ENCODE measurements at regions not wholly inside any gene's neighbourhood (a gene's known extent, or its start where the extent isn't known, plus 50 kb on each side); places are given as distances from the start of the nearest gene placed in this dataset.

DNA sequence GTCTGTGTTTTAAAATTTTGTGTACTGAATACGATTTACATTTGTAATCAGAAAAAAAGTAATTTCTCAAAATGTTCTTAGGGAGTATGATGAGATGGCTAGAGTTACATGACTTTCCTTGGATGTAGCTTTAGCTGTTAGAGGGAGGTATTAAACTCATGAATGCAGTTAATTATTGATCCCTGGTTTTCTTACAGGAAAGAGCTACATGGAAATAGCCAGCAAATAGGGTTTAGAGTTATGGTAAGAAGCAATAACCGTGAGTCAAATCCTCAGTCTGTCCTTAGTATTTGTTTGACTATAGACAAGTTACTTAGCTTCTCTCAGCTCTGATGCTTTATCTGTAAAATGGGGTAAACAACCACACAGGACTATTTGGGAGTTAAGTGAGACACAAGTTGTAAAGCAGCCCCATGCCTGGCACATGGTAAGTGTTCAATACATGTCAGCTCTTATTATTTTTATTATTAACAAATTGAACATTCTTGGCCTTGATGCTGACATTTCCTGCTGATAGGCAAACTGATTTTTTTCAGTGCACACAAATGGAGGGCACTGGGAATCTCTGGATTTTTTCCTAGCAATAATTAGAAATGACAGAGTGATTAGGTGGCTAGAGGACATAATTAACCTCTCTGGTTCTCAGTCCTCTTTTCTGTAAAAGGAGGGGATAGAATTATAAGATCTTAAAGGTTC, 204.5 kb upstream of the PHYHIPL start:
- DNase-seq: no peak

DNA sequence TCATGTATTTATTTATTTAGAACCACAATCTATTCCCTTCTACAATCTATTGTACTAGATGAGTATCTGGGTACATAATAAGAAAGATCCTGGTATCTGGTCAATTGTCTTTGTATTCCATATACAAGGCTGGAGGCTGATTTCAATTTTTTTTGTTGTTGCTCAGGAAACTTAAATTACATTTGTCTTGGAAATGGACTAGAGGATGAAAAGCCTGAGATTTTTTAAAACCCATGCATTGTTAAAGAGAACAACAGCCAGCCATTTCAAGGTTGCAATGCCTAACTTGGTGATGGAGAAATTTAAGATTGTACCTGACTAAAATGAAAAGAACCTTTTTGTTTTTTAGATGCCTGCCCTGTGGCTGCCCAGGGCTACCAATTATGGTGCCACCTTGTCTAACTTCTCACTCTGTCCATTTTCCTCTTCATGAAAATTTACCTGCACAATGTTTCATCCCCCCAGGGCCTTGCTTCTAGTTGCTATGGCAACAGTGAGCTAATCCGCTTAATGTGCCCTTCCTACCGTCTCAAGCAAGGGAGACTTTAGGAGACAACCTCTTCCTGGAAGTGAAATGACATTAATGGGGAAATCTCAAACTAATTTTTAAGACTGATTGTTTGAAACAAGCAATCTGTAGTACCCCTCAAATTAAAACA, 203.7 kb upstream of the PHYHIPL start:
- no peak for DNase-seq

DNA sequence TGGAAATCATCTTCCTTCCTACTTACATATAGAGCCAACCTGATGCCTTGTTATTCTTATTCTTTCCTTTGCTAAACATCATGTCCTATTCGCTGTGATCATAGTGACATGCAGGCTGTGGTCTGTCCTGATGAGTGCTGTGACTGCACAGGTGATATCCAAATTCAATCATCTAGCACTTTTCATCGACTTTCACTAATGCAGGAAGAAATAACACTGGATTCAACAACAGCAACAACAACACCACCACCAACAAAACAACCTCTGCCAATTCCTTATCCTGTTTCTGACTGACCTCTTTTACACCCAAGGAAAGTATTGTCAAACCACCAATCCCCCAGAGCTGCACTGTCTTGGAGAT, 203.2 kb upstream of the PHYHIPL start:
- DNase-seq: no peak

DNA sequence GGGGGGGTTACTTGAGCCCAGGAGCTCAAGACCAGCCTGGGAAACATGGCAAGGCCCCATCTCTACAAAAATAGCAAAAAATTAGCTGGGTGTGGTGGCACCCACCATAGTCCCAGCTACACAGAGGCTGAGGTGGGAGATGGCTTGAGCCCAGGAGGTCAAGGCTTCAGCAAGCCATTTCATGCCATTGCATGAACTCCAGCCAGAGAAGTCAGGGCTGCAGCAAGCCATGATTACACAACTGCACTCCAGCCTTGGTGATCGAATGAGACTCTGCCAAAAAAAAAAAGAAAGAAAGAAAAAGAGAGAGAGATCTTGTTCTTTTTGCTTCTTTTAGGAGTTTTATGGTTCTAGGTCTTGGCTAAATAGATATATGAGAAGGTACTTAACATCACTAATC, 200.2 kb upstream of the PHYHIPL start:
- no peak for DNase-seq

DNA sequence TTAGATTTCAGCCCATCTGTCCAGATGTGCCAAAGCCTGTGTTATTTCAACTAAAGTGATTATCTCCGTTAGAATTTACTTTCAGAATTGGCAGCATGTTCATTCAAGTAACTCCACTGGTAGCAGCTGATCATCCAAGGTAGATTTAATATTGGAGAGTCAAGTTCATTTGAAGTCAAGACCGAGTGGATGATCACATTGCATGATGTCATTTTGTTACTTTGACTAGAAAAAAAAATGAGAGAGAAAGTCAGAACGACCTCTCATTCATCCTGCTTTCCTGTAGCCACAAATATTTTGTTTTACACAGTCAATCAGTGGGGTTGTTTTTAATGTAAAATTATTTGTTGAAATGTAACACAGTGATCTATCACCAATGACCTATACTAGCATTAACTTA, 196.7 kb upstream of the PHYHIPL start:
- no peak for DNase-seq

DNA sequence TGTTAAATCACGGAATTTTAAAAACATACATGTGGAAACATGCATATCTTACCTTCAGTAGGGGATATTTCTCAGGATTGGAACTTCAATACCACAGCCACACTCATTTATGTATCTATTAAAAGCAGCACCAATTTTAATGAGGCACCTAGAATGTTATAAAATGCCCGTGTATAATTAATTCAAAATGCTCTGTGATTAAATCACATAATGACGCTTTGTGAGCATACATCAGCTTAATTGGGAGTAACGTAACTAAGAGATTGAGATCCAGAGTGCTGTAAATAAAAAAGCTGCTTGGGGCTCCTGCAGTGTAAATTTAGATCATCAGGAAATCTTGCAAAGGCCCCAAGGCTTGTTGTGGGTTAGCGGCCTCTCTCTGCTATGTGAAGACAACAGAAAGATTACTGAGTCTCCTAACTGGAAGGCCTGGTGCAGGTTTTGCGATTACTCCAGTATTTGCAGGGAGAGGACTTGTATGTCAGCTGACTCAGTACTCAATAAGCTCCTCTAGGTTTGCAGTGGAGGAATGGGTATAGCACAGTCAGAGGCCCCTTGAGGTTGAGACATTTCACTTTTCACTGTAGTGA, 195.5 kb upstream of the PHYHIPL start:
- no peak for DNase-seq

DNA sequence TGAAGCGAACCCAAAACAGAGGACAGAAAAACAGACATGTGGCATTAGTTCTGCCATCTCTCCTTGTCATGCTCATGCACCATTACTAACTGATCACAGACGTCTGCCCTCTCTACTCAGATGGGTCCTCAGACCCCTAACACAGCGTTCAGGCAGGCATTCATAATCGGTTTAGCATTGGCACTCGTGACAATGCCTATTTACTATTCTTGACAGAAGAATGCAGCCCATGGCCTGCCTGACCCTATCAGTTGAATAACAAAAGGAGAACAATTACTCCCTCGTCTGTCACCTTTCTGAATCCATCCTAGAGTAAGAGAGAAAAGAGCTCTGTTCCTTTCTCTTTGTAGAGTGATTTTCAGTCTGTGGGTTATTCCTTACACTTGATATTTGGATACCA, 194.6 kb upstream of the PHYHIPL start:
- DNase-seq: no peak

DNA sequence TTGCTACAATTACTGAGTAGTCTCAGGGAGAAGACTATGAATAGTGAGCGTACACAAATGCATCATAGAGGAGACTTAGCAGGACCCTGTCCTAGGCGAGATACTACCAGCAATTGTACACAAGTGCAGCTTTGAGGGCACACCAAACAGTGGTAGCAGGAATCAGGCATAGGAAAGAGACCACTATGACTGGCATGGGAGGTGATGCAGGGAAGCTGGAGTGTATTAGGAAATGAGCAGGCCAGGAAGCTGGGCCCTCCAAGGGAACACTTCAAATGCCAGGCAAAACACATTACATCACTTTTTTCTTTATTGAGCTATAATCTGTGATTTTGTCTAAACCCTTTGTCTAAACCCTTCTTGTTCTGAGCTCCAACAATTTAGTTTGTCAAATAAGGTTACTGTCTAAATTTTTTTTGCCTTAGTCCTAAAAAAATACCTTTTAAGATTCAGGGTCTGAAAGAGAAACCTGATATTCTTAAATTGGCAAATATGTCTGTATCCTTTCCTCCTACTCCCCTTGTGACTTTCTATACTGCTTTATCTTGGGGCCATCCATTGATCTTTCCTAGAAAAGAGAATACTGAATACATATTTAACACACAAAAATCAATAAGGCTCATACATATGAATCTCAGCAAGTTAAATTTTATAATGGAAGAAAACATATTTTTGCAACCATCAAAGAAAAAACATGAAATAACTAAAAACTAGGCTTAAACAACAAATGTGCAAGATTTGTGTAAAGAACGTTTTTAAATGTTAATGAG, 193.8 kb upstream of the PHYHIPL start:
- no peak for DNase-seq

DNA sequence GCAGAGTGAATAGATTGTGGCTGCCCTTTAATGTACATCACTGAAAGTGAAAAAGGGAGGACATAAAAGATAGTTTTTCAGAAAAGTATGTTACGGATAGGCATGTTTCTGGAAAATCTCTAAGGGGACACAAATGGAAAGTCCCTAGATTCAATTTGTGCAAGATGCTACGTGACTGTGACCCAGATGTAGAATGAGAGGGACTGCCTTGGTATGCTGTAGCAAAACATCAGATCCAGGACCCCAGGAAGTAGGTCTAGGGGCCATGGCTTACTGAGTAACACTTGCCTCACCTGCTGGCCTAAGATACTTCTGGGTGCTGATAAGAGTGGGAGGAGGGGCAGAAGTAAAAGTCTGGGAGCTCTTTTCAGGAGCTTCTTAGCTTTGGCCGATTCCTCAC, 191.2 kb upstream of the PHYHIPL start:
- DNase-seq: no peak

DNA sequence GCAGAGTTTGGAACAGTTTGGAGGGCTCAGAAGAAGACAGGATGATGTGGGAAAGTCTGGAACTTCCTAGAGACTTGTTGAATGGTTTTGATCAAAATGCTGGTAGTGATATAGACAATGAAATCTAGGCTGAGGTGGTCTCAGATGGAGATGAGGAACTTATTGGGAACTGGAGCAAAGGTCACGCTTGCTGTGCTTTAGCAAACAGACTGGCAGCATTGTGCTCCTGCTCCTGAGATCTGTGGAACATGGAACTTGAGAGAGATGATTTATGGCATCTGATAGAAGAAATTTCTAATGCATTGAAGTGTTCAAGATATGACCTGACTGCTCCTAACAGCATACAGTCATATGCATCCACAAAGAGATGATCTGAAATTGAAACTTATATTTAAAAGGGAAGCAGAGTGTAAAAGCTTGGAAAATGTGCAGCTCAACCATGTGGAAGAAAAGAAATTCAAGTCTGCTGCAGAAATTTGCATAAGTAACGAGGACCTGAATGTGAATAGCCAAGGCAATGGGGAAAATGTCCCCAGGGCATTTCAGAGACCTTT, 186.9 kb upstream of the PHYHIPL start:
- DNase-seq: no peak

DNA sequence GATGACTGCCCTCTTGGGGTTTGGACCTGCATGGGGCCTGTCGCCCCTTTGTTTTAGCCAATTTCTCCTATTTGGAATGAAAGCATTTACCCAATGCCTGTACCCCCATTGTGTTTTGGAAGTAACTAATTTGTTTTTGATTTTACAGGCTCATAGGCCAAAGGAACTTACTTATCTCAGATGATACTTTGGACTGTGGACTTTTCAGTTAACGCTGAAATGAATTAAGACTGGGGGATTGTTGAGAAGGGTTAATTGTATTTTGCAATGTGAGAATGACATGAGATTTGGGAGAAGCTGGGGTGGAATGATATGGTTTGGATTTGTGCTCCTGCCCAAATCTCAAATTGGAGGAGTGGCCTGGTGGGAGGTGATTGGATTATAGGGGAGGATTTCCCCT, 185.8 kb upstream of the PHYHIPL start:
- no peak for DNase-seq

DNA sequence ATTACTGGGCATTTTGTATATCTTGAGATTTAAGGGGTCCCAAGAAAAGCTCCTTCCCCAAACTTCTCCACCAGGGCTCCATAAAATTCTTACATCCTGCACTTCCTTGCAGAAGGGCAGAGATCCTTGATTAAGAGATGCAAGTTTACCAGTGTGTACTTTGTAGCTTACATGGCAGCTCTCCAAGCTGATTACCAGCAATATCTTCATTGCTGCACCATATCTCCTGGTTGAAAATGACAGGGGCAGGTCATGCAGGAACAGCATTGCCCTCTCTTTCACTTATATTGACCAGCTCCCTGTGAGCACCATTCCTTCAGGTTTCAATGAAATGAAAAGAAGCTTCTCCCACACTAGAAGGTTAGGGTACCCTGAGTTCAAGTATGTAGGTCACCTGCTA, 184.6 kb upstream of the PHYHIPL start:
- no peak for DNase-seq

DNA sequence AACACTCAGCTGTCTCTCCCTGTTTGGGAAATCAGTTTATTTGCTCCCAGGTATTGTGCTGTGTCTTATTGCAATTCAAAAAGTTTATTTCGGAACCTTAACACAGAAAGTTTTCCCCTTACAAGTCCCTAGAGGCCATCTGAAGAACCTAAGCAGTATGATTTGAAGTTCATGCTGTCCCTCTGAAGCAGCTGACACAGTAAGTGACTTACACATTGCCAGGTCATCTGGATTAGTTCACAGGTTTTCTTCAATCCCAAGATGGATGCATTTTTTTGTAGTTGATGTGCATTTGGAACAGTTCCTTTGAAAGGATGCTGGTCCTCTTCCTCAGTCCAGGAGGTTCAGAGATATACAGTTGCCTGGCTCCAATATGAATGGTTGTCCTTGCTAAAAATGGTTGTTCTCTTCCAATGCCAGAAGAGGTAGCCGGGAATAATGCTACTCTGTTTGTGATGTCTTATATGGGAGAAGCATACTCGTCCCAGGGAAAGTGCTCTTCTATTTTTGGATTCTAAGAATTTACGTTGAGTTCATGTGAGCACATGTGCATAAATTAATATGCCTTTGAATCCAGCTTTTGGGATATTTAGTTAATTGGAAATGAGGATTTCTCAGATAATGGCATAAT, 183.5 kb upstream of the PHYHIPL start:
- no peak for DNase-seq

DNA sequence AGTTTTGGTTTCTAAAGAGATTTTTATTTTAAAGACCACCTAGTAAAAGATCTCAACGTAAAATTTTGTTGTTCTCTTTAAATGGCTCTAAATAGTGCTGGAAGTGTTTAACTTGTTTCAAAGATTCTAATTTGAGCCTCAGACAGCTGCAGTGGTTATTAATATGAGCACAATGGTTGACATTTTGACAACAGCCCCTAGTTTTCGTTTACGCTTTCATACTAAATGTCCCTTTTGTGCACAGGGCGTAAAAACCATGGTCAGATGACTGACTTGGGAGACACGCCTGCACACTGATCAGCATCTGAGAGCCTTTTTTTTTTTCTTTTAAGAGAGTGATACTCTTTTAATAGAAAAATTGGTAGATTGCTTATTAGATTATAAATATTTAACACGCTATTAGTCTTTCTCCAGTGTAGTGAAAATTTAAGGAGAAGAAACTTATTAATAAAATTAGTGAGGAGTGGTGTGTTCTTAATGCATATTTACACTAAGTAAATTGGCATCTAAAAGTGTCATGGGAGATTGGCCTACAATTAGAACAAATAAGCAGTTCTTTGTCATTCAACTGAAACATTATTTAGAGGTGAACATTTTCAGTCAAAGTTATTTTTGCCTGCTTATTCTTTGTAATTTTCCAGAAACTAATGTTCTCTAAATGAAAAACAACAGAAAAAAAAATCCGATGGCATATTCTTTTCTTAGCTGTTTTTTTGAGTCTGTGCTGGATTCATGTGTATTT, 182.8 kb upstream of the PHYHIPL start:
- no peak for DNase-seq

DNA sequence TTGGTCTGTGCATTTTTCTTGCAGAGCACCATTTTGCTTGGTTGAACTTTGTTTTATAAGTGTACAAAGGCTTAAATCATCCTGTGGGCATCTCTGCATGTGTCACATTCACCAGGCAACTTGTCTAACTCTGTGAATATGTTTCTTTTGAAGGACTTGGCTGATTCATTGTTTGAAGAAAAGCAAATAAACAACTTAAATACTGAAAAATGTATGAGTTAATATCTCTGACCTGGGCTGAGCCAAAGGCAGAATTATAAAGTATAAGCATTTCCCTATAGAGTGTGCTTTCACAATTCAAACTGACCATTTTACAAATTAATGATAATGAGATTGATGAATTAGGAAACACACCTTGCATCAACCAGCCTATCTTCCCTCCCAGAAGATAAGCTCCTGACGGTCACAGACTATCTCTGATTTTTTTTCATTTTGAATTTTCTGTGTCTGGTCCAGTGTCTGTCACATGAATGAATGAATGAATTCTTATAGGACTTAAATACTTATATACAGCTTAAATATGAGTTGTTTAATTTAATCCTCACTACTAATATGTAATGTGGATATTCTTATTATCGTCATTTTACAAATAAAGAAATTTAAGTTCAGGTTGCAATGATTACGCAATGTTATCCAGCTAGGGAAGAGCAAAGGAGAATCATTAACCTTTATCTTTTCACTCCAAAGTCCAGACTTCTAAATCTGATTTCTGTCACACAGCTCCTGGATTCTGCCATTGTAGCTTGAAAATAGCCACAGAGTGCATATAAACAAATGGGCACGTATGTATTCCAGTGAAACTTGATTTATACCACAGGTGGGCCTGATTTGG, 182.0 kb upstream of the PHYHIPL start:
- no peak for DNase-seq

DNA sequence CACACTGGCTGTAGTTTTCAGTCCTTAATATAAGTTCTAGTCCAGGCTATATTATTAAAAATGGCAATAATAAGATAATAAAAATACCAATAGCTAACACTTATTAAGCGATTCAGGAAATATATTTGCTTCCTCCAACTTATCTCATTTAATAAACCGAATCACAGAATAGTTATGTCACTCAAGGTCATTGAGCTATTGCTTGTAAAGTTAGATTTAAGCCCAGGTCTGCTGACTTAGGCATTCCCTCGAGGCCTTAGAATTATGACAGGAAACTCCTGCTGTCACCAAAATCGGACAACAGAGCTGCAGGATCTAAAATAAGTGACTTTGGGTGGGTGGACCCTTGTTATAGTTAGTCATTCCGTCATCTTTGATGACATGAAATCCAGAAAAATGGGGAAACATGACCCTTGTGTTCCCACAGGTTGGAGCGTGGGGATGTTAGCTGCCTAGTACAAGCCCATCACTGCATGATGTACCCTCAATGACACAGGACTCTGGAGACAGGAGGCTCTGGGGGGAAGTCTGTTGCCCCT, 181.3 kb upstream of the PHYHIPL start:
- no peak for DNase-seq

DNA sequence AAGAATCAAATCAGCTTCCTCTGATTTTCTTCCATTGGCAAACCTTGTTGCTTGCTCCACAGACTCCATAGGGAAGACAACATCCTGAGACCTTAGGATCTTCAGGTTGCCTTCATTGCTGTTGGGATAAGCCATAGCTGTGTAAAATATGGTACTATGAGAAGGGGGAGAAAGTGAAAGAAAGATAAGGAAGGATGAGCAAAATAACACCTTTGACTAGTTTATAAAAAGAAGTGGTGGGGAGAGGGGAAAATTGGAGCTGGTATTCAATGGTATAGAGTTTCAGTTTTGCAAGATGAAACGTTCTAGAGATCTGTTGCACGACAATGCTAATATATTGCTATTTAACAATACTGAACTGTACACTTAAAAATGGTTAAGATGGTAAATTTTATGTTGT, 180.4 kb upstream of the PHYHIPL start:
- DNase-seq: no peak

DNA sequence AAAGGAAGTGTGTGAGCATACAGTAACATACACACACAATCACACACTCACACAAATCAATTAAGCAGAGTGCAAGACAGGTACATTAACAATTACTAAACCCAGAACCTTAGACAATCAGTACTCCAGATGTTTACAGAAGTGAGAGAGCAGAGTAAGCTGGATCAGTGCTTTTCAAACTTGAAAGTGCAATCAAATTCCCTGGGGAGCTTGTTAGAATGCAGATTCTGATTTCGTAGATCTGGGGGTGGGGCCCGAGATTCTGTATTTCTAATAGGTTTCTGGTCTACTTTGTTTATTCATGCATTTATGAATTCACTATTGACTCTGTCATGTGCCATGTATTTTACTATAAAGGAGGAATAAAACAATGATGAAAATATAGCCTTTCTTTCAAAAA, 179.6 kb upstream of the PHYHIPL start:
- no peak for DNase-seq

DNA sequence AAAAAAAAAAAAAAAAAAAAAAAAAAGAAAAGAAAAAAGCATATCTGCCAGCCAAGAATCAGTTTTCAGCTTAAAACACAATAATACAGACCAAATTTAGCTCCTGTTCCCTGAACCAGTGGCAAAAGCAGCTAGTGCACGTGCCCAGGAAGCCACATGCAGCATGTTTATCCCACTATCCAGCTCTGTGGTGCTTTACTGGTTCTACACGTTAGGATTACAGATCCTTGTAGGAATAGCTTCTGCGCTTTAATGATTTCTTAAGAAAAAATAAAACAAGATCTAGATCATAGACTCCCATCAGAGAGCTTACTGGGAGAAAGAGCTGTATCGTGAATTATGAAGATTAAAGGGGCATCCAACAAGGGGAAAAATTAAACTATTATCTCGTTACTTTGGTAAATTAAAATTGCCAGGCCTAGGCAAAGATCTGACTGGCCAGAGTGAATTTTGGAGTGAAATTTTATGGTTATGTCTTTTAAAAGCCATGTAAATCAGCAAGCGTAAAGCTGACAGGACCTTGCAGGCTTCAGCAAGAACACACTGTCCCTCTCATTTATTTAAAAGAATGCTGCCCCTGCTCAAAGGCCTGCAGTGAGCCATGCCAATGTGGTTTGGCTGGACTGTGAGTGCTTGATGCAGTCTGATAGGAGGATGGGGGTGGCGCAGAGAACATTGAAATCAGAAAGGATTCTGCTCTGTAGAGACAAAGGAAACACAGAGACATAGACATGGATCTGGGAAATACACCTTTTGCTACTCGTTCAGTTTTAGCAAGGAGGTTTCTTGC, 177.3 kb upstream of the PHYHIPL start:
- DNase-seq: no peak

DNA sequence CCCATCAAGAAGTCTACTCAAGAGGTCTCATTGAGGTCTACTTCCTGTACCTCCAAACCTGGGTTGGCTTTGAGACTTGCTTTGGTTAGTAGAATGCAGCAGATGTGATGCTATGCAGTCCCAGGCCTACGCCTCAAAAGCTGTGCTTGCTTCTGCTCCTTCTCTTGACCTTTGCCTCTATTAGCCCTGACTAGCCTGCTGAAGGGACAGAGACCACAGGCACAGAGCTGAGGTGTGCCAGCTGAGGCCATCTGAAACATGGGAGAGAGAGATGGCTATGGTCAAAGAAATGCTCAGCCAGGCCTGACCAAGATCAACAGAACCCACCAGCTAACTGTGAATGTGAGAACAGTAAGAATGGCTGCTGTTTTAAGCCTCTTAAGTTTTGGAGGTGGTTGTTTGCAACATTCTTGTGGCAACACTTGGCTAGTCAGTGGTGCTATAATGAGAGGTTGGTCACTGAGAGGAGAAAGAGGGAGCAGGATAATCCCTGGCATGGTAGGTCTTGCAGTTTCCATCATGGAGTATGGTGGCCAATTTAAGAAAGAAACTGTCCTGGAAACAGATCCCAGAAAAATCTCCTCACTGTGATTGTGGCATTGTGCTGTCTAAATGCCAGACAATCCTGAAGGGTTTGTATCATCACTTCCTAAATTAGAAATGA, 176.1 kb upstream of the PHYHIPL start:
- no peak for DNase-seq
